Cardiac muscle cell (in vitro differentiated cells and primary cell): ENCODE measurements at regions not wholly inside any gene's neighbourhood (a gene's known extent, or its start where the extent isn't known, plus 50 kb on each side); places are given as distances from the start of the nearest gene placed in this dataset.

Experiments used
- DNase-seq, 2 donors: peaks; one replicate each; pipeline versions ENCODE4 v3.0.0 to v3.0.0-alpha.2; 2010 to 2017; ENCODE audit warnings: low read depth in 1 of 2, low spot score in 1 of 2
- H3K27ac ChIP-seq: fragments of 200-600 bp; sonication (generic); 2 replicates; pipeline ENCODE4 v1.5.1; 2016
- H3K27me3 ChIP-seq: fragments of 200-600 bp; sonication (generic); 2 replicates; pipeline ENCODE4 v1.6.0; 2016; ENCODE audit warnings: control low read depth
- H3K36me3 ChIP-seq: fragments of 200-600 bp; sonication (generic); 2 replicates; pipeline ENCODE4 v1.5.1; 2016; ENCODE audit warnings: control low read depth
- H3K4me1 ChIP-seq: fragments of 200-600 bp; sonication (generic); 2 replicates; pipeline ENCODE4 v1.8.1; 2017; ENCODE audit warnings: low read depth, mild to moderate bottlenecking, mixed run types
- H3K4me3 ChIP-seq: fragments of 200-600 bp; sonication (generic); 2 replicates; pipeline ENCODE4 v1.5.1; 2016; ENCODE audit warnings: mild to moderate bottlenecking
- H3K9me3 ChIP-seq: fragments of 200-600 bp; sonication (generic); 2 replicates; pipeline ENCODE4 v1.5.1; 2017; ENCODE audit warnings: low read depth, mild to moderate bottlenecking, control low read depth
- TF ChIP-seq, protein P1 (sequence below): IDR thresholded peaks from 2 replicates; pipeline ENCODE4 v1.5.1; 2012; ENCODE audit warnings: low read depth, mild to moderate bottlenecking, low read length

- no peak for DNase-seq
- Histone ChIP-seq H3K4me3 (no peak overlapping the region), H3K27ac (no peak overlapping the region), H3K27me3 (peaks cover 3% of the 10 kb centered on the region), H3K36me3 (no peaks in the 10 kb centered on the region), H3K4me1 (peaks cover 44% of the 10 kb centered on the region), H3K9me3 (no peaks in the 10 kb centered on the region)
- TF ChIP-seq, protein P1, sequence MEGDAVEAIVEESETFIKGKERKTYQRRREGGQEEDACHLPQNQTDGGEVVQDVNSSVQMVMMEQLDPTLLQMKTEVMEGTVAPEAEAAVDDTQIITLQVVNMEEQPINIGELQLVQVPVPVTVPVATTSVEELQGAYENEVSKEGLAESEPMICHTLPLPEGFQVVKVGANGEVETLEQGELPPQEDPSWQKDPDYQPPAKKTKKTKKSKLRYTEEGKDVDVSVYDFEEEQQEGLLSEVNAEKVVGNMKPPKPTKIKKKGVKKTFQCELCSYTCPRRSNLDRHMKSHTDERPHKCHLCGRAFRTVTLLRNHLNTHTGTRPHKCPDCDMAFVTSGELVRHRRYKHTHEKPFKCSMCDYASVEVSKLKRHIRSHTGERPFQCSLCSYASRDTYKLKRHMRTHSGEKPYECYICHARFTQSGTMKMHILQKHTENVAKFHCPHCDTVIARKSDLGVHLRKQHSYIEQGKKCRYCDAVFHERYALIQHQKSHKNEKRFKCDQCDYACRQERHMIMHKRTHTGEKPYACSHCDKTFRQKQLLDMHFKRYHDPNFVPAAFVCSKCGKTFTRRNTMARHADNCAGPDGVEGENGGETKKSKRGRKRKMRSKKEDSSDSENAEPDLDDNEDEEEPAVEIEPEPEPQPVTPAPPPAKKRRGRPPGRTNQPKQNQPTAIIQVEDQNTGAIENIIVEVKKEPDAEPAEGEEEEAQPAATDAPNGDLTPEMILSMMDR: no peak
Measured at GRCh38 chr5:2009986-2010914, 127.5 kb upstream of the IRX4 start.

- Histone ChIP-seq H3K27me3 (peaks cover 5% of the 10 kb centered on the region), H3K27ac (no peak overlapping the region), H3K4me1 (peaks cover 35% of the 10 kb centered on the region), H3K36me3 (no peaks in the 10 kb centered on the region), H3K9me3 (no peaks in the 10 kb centered on the region), H3K4me3 (no peak overlapping the region)
- TF ChIP-seq, protein P1: no peak
- no peak for DNase-seq
Measured at GRCh38 chr5:2008851-2009629, 126.3 kb upstream of the IRX4 start.

DNA sequence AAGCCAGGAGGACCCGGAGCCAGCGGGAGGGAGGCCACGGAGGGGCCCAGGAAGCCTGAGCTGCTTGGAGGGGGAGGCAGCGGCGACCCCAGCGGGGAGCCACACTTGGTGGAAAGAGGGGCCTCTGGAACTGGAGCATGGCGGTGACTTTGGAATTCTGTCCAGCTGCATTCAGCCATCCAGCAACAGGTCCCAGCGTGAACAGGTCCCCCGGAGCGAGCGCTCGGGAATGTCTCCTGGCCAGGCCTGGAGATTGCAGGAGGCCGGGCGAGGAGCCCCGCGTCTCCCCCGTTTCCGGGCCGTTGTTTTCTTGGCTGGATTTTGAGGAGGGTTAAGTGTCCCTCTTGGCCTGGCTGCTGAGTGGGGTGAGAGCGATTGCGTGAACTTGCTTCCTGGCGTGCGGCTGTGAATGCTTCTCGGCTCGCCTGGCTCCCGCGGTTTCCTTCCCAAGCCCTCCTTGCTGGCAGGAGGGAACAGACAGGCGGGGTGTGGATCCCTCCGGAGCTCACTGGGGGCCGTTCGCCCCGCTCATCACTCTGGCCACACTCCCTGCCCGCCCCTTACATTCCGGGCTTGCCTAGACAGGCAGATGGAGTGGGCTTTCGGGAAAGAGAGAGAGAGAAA is 125.3 kb upstream of the IRX4 start:
- no peak overlapping the region for H3K4me3 ChIP-seq
- peaks cover 7% of the 10 kb centered on the region for H3K27me3 ChIP-seq
- peak; percentile 45 to 78 for DNase-seq
- H3K36me3 ChIP-seq: no peaks in the 10 kb centered on the region
- peaks cover 24% of the 10 kb centered on the region for H3K4me1 ChIP-seq
- TF ChIP-seq, protein P1: no peak
- H3K27ac ChIP-seq: peak overlapping the region; percentile 74
- H3K9me3 ChIP-seq: no peaks in the 10 kb centered on the region

DNA sequence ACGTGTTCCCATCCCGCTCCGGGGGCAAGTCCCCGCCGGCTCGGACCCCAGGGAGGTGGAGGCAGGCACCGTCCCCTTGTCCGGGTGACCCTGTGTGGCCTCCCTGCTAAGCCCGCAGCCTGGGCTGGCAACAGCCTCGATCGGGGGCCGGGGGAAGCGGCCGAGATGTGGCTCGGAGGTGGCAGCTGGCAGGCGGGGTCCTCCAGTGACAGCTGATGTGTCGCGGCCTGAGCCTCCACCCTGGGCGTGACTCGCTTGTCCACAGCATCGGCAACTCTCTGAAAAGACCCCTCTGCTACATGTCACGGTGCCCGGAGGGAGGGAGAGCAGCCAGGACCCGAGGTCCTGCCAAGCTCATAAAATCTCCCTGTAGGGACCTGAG is 124.8 kb upstream of the IRX4 start:
- peaks cover 19% of the 10 kb centered on the region for H3K4me1 ChIP-seq
- peaks cover 7% of the 10 kb centered on the region for H3K27me3 ChIP-seq
- H3K36me3 ChIP-seq: no peaks in the 10 kb centered on the region
- DNase-seq: no peak
- TF ChIP-seq, protein P1: no peak
- H3K27ac ChIP-seq: no peak overlapping the region
- H3K4me3 ChIP-seq: no peak overlapping the region
- no peaks in the 10 kb centered on the region for H3K9me3 ChIP-seq

DNA sequence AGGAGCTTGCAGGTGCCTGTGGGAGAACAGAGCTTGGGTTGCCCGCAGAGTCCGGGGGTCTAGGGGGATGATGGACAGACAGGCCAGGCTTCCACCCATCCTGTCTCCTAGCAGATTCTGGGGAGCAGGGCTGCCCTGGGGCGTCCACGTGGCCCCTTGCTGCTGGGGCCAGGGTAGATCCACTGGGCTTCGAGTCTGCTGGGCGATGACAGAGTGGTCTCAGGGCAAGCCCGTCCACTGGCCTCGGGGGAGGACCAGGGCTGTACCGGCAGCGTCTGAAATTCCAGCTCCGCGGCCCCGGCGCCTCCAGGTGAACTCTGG is 124.2 kb upstream of the IRX4 start:
- Histone ChIP-seq H3K9me3 (no peaks in the 10 kb centered on the region), H3K4me3 (no peak overlapping the region), H3K27ac (no peak overlapping the region), H3K27me3 (peaks cover 7% of the 10 kb centered on the region), H3K36me3 (no peaks in the 10 kb centered on the region), H3K4me1 (peaks cover 14% of the 10 kb centered on the region)
- TF ChIP-seq, protein P1: no peak
- no peak for DNase-seq
